OCI-LY7 (cell line): ENCODE measurements at regions not wholly inside any gene's neighbourhood (a gene's known extent, or its start where the extent isn't known, plus 50 kb on each side); places are given as distances from the start of the nearest gene placed in this dataset.

Experiments used
- EZH2phosphoT487 ChIP-seq: fragments of 200-600 bp; sonication (generic); IDR thresholded peaks from 2 replicates; pipeline ENCODE4 v1.6.1; 2018; ENCODE audit warnings: low read depth, borderline replicate concordance, mild to moderate bottlenecking, mixed run types, antibody characterized with exemption, low read length, moderate library complexity, mixed read lengths
- TF ChIP-seq, protein P1 (sequence below): fragments of 200-600 bp; sonication (generic); conservative IDR thresholded peaks from 2 replicates; pipeline ENCODE4 v1.5.1; 2014; ENCODE audit warnings: mild to moderate bottlenecking, antibody characterized with exemption, low read length, moderate library complexity, mixed read lengths

DNA sequence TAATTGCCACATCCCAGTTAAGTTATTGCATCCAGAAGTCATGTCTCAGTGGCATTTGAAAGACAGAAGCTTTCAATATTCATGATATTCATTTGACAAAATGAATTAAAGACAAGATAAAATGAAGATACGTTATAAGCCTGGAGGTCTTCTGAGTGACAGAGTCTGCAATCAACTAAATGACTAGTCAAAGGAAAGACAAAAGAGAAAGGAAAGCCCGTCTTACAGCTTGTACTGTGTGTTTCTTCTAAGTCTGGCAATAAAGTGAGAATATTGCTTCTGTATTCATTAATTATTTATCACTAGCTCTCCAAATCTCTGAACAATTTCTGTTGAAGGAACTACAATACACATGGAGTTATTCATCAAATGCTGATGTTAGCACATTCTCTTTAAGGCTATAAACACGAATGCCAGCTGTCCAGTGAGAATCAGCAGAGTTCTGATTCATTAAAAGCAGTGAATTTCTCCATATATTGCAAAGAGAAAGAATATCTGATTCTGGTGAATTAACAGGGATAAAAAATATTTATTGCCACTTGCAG, 70.7 kb downstream of the ATXN7L3B start:
- TF ChIP-seq, protein P1, sequence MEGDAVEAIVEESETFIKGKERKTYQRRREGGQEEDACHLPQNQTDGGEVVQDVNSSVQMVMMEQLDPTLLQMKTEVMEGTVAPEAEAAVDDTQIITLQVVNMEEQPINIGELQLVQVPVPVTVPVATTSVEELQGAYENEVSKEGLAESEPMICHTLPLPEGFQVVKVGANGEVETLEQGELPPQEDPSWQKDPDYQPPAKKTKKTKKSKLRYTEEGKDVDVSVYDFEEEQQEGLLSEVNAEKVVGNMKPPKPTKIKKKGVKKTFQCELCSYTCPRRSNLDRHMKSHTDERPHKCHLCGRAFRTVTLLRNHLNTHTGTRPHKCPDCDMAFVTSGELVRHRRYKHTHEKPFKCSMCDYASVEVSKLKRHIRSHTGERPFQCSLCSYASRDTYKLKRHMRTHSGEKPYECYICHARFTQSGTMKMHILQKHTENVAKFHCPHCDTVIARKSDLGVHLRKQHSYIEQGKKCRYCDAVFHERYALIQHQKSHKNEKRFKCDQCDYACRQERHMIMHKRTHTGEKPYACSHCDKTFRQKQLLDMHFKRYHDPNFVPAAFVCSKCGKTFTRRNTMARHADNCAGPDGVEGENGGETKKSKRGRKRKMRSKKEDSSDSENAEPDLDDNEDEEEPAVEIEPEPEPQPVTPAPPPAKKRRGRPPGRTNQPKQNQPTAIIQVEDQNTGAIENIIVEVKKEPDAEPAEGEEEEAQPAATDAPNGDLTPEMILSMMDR = no peak
- TF ChIP-seq EZH2phosphoT487 = no peak
